Activated CD8-positive, alpha-beta memory T cell treated with anti-CD3 and anti-CD28 coated beads, Interleukin-2, amount 10 ng/mL, durations not matched to agents 7 days and 5 days (primary cell): ENCODE measurements at regions not wholly inside any gene's neighbourhood (a gene's known extent, or its start where the extent isn't known, plus 50 kb on each side); places are given as distances from the start of the nearest gene placed in this dataset.
"Not testable (repeated sequence)": the region's sequence is repeated elsewhere in the genome, so short reads cannot be mapped to it uniquely, and the experiment has no call there.

Experiments
- ATAC-seq: fragments of 150-1000 bp; cut with Tn5 transposase; one replicate; pipeline ENCODE4 v1.10.0; 2021; ENCODE audit warnings: moderate library complexity
- CTCF ChIA-PET: fragments of 350-600 bp; sonication (Branson Sonifier 250); formaldehyde crosslinking; loops from one replicate; lab custom pipeline; 2021; ENCODE audit warnings: antibody characterized with exemption; lab: Charles Lee
- DNase-seq: peaks from one replicate; pipeline ENCODE4 v3.0.0-alpha.2; 2020
- H3K27ac Mint-ChIP-seq: one replicate; pipeline ENCODE4 v1.8.0; 2021; ENCODE audit warnings: mild to moderate bottlenecking, mixed read lengths
- H3K27me3 Mint-ChIP-seq: one replicate; pipeline ENCODE4 v1.8.0; 2021; ENCODE audit warnings: mixed read lengths
- H3K36me3 Mint-ChIP-seq: one replicate; pipeline ENCODE4 v1.8.0; 2021; ENCODE audit warnings: mild to moderate bottlenecking, mixed read lengths
- H3K4me1 Mint-ChIP-seq: one replicate; pipeline ENCODE4 v1.8.0; 2021; ENCODE audit warnings: mixed read lengths
- H3K4me3 Mint-ChIP-seq: one replicate; pipeline ENCODE4 v1.8.0; 2021; ENCODE audit warnings: mild to moderate bottlenecking, moderate library complexity, mixed read lengths
- H3K9me3 Mint-ChIP-seq: one replicate; pipeline ENCODE4 v1.8.0; 2022; ENCODE audit warnings: low read depth, mixed read lengths

DNA sequence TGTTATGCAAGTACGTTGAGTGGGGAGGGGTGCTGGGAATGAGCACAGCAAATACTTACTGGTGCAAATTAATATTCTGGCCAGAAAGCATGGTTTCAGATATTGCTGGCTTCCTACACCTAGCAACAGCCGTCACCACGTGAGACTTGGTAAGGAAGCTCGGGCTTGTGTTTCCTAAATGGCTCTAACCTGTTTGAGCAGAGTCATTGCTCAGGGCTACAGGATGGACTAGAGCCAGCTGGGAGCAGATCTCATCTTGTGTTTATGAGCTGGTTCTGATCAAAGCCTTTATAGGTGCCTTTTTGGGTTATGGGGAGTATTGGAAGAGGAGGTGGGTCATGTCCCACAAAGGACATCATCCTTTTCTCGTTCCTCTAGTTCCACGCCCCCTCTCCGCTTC is 200.3 kb downstream of the BUB3 start:
- DNase-seq (no peak), ATAC-seq (no peak)
- no peak overlapping the region for H3K27ac Mint-ChIP-seq
- no peaks in the 10 kb centered on the region for H3K36me3 Mint-ChIP-seq
- H3K9me3 Mint-ChIP-seq: no peaks in the 10 kb centered on the region
- CTCF ChIA-PET: no interaction called here
- no peak overlapping the region for H3K4me3 Mint-ChIP-seq
- H3K27me3 Mint-ChIP-seq: peaks cover 8% of the 10 kb centered on the region
- H3K4me1 Mint-ChIP-seq: no peaks in the 10 kb centered on the region

DNA sequence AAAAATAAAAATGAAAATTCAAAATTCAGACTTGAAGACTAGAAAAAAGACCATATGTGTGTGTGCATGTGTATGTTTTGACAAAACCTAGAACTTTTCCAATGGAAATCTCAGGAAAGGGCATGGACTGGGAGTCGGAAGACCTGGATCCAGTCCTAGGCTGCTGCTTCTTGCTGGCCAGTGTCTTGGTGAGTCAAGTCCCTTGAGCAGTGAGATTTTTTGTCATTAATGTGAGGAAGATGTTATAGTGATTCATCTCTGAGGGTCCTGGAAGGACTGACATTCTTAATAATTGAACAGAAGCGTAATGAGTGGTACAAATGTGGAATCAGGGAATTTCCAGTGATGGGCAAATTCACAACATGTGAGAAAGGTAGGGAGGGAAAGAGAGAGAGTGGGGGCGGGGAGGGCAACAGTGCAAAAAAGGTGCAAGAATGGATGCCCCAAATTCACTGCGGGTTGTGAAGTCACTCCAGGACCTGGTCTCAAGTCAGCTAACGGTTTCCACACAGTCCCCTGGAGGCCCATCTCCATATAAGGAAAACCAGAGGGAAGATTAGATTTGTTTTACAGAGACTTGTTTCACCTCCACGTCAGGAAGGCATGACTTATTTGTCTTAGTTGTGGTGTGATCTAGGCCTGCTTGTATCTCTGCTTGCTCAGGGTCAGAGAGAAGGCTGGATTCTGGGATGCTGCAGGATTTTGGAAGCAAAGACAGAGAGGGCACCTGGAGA is 201.7 kb downstream of the BUB3 start:
- CTCF ChIA-PET: no interaction called here
- no peaks in the 10 kb centered on the region for H3K9me3 Mint-ChIP-seq
- H3K36me3 Mint-ChIP-seq: no peaks in the 10 kb centered on the region
- no peak overlapping the region for H3K27ac Mint-ChIP-seq
- no peaks in the 10 kb centered on the region for H3K4me1 Mint-ChIP-seq
- DNase-seq (no peak), ATAC-seq (no peak)
- H3K27me3 Mint-ChIP-seq: peaks cover 8% of the 10 kb centered on the region
- no peak overlapping the region for H3K4me3 Mint-ChIP-seq

DNA sequence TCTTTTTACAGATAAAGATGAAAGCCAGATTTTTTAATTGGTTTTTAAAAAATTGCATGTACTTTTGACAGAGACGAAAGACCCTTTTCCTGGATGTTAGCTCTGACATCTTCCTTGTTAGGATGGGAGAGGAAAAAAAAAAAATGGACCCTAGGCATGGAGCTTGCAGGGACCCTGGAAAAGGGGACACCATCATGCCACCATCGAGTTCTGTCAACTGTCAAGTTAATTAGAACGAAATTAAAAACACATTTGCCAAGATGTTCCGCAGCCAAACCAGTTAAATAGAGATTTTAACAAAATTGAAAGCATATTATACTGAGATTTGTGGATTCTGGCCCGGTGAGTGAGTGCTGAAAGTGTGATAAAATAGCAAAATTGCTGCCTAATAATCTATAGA is 202.6 kb downstream of the BUB3 start:
- H3K27me3 Mint-ChIP-seq: peaks cover 8% of the 10 kb centered on the region

DNA sequence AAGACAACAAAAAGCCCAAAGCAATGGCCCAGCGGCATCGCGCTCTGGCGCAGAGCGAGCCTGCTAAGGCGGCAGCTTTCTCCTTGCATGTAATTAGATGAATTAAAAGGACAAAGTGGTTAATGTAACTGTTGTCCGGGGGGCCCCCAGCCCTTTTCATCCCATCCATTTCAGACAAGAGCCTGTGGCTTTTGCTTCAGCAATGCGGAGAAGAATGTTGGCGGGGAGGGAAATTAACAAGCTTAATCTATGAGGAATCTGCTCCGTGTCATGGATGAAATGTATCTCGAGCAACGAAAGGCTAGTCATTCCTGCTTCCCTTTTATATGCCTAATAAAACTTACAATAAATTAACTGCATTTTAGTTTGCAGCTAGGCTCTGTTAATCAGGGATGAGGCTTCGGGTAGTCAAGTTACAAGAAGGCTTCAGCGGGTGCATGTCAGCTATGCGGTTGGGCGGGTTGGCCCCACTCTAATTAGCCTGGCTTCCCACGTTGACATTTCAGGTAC is 203.3 kb downstream of the BUB3 start:
- ATAC-seq: no peak
- Mint-ChIP-seq H3K27ac (no peak overlapping the region), H3K9me3 (no peaks in the 10 kb centered on the region), H3K4me3 (no peak overlapping the region), H3K27me3 (peaks cover 8% of the 10 kb centered on the region), H3K36me3 (no peaks in the 10 kb centered on the region), H3K4me1 (no peaks in the 10 kb centered on the region)
- CTCF ChIA-PET: interaction anchor here (0.6 kb wide), 1 partner anchor 416 kb away, joined by 3 read pairs; no protein-coding TSS in a partner anchor
- no peak for DNase-seq

More for the DNA sequence above, 202.6 kb downstream of the BUB3 start:
- Mint-ChIP-seq H3K9me3 (no peaks in the 10 kb centered on the region), H3K4me1 (no peaks in the 10 kb centered on the region), H3K27ac (no peak overlapping the region), H3K4me3 (no peak overlapping the region), H3K36me3 (no peaks in the 10 kb centered on the region)
- CTCF ChIA-PET: no interaction called here
- DNase-seq (no peak), ATAC-seq (no peak)

DNA sequence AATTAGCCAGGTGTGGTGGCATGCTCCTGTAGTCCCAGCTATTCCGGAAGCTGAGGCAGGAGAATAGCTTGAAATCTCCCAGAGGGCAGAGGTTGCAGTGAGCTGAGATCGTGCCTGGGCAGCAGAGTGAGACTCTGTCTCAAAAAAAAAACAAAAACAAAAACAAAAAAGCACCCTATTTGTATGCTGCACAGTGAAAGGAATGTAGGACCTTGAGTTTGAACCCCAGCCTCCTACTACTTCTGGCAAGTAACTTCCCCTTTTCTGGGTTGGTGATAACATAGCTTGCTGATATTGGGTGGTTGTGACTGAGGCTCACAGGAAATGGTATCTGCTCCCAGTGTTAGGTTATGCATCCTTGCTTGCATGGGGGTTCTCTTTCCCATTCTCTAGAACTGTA is 205.3 kb downstream of the BUB3 start:
- no peaks in the 10 kb centered on the region for H3K4me1 Mint-ChIP-seq
- no peaks in the 10 kb centered on the region for H3K36me3 Mint-ChIP-seq
- no peak for DNase-seq
- no peak overlapping the region for H3K4me3 Mint-ChIP-seq
- CTCF ChIA-PET: no interaction called here
- no peak overlapping the region for H3K27ac Mint-ChIP-seq
- H3K27me3 Mint-ChIP-seq: peaks cover 6% of the 10 kb centered on the region
- H3K9me3 Mint-ChIP-seq: no peaks in the 10 kb centered on the region
- ATAC-seq: no peak

DNA sequence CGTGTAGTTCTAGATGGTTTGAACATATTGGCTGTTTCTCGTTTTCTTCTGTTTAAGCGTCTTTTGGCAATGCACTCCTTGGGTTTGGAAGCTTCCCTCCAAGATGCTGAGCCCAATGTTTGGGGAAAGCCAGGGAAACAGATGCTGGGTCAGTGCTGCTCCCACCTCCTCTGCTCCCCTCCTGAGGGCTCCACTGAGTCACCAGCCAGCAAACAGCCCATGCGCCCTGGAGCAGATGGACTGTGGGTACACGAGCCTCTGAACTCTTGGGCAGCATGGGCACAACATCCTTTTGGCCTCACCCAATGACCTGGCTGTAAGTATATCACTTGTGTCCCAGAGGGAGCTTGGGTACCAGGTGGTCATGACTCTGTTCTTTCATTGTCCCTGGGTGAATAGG is 207.6 kb downstream of the BUB3 start:
- no peaks in the 10 kb centered on the region for H3K27me3 Mint-ChIP-seq
- ATAC-seq: no peak
- CTCF ChIA-PET: no interaction called here
- H3K4me1 Mint-ChIP-seq: no peaks in the 10 kb centered on the region
- H3K27ac Mint-ChIP-seq: no peak overlapping the region
- H3K9me3 Mint-ChIP-seq: no peaks in the 10 kb centered on the region
- DNase-seq: no peak
- H3K4me3 Mint-ChIP-seq: no peak overlapping the region
- H3K36me3 Mint-ChIP-seq: no peaks in the 10 kb centered on the region

DNA sequence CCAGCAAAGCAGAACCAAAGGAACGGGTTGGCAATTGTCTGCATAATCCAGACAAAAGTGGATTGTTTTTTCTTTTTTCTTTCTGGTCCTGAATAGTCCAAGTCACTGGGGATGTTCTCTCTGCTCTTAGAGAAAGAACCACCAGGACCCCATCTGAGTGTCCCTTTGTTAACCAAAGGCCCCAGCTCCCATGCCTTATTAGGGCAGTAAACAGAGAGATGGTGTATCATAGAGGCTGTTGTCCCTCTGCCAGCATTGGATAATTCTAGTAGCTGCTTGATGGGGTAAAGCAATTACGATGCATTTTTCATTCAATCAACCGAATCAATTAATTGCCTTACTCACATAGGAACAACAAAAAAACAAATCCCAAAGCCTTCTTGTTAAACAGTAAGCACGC is 213.0 kb downstream of the BUB3 start:
- DNase-seq (no peak), ATAC-seq (no peak)
- H3K4me3 Mint-ChIP-seq: no peak overlapping the region
- peaks cover under 1% of the 10 kb centered on the region for H3K9me3 Mint-ChIP-seq
- no peak overlapping the region for H3K27ac Mint-ChIP-seq
- CTCF ChIA-PET: no interaction called here
- no peaks in the 10 kb centered on the region for H3K36me3 Mint-ChIP-seq
- H3K4me1 Mint-ChIP-seq: no peaks in the 10 kb centered on the region
- no peaks in the 10 kb centered on the region for H3K27me3 Mint-ChIP-seq

DNA sequence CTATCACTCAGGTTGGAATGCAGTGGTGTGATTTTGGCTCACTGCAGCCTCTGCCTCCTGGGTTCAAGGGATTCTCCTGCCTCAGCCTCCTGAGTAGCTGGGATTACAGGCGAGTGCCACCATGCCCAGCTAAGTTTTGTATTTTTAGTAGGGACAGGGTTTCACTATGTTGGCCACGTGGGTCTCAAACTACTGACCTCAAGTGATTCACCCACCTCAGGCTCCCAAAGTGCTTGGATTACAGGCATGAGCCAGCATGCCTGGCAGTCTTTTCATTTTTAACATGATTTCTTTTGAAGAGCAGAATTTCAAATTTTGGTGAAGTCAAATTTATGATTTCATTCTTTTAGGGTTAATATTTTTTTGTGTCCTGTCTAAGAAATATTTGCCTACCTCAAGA is 217.4 kb downstream of the BUB3 start:
- H3K36me3 Mint-ChIP-seq, H3K27me3 Mint-ChIP-seq, H3K9me3 Mint-ChIP-seq, ATAC-seq, H3K4me3 Mint-ChIP-seq, H3K4me1 Mint-ChIP-seq, DNase-seq, H3K27ac Mint-ChIP-seq: not testable (repeated sequence)
- CTCF ChIA-PET: interaction anchor here (0.7 kb wide), 1 partner anchor 331 kb away, joined by 3 read pairs; no protein-coding TSS in a partner anchor

DNA sequence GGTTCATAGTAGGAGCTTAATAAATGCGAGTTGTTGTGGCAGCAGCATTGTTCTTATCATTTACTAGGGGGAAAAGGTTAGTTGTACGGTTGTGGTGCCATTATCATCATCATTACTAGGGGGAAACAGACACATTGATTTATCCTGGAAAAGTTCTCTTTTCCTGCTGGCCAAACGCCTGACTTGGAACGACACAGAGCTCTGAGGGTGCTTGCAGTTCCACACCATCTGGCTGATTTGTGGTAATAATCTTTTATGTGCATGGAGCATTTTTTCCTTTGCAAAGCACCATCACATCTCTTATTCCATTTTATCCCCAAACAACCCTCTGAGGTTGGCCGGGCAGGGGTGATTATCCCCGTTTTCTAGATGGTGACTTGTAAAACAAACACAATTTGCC is 219.4 kb downstream of the BUB3 start:
- DNase-seq: no peak
- CTCF ChIA-PET: no interaction called here
- ATAC-seq: no peak
- H3K27me3 Mint-ChIP-seq: no peaks in the 10 kb centered on the region
- H3K27ac Mint-ChIP-seq: no peak overlapping the region
- no peaks in the 10 kb centered on the region for H3K36me3 Mint-ChIP-seq
- H3K4me1 Mint-ChIP-seq: no peaks in the 10 kb centered on the region
- no peak overlapping the region for H3K4me3 Mint-ChIP-seq
- peaks cover 4% of the 10 kb centered on the region for H3K9me3 Mint-ChIP-seq

DNA sequence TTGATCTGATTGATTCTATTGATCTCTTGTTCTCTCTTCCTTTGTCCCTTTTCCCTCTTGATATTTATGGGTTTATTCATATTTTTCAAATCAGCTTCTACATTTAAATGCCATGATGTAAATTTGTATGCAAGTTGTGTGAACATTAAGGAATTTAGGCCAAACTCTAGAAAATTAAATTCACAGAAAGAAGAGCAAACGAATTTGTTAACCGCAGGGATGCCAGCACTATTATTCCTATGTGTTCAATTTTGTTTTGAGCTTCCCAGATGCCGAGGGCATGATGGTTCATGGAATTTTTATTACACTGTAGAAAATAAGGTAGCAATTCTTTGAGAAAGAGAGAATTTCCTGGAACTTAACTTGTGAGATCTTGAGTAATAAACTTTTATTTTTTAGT is 220.9 kb downstream of the BUB3 start:
- Mint-ChIP-seq H3K9me3 (peaks cover 4% of the 10 kb centered on the region), H3K27me3 (no peaks in the 10 kb centered on the region), H3K36me3 (no peaks in the 10 kb centered on the region), H3K4me1 (no peaks in the 10 kb centered on the region), H3K4me3 (no peak overlapping the region), H3K27ac (no peak overlapping the region)
- CTCF ChIA-PET: no interaction called here
- ATAC-seq (no peak), DNase-seq (no peak)

DNA sequence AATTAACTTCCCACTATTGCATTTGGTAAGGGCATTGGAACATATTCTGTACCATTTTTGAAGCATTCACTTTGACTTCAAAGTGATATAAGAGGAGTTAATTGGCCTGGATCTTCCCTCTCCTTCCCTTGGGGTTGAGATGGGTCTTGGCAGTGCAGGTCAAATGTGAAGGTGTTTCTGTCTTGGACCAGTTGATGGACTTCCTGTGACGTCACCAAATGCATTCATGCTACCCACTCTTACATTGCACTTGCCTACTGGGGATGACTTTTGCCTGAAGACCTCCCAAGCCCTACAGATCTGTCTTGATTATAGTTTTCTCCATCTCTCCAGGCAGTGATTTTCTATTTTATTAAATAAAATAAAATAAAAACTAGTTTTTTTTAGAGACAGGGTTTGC is 221.5 kb downstream of the BUB3 start:
- no peaks in the 10 kb centered on the region for H3K36me3 Mint-ChIP-seq
- no peak overlapping the region for H3K27ac Mint-ChIP-seq
- ATAC-seq (no peak), DNase-seq (no peak)
- CTCF ChIA-PET: no interaction called here
- no peak overlapping the region for H3K4me3 Mint-ChIP-seq
- no peaks in the 10 kb centered on the region for H3K27me3 Mint-ChIP-seq
- H3K9me3 Mint-ChIP-seq: peaks cover 4% of the 10 kb centered on the region
- no peaks in the 10 kb centered on the region for H3K4me1 Mint-ChIP-seq

DNA sequence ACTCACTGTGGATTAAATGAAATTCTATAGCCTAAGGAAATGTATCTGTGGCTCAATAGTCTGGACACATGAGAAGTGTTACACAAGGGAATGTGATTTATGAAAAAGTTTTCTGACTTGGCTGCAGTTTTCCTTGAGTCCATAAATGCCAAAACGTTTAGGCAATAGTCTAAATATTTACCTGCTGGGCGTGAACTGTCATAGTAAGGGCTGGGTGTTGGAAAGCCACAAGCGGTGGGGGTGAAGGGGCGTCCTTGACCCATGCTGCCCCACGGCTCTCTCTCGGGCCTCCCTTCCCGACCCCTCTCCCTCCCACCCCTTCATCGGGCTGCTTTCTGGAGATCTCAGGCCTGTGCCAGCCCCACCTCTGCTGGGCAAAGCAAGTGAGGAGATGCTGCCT is 223.7 kb downstream of the BUB3 start:
- no peak overlapping the region for H3K4me3 Mint-ChIP-seq
- no peaks in the 10 kb centered on the region for H3K27me3 Mint-ChIP-seq
- CTCF ChIA-PET: no interaction called here
- H3K27ac Mint-ChIP-seq: no peak overlapping the region
- ATAC-seq: no peak
- no peaks in the 10 kb centered on the region for H3K9me3 Mint-ChIP-seq
- DNase-seq: no peak
- no peaks in the 10 kb centered on the region for H3K4me1 Mint-ChIP-seq
- H3K36me3 Mint-ChIP-seq: no peaks in the 10 kb centered on the region

DNA sequence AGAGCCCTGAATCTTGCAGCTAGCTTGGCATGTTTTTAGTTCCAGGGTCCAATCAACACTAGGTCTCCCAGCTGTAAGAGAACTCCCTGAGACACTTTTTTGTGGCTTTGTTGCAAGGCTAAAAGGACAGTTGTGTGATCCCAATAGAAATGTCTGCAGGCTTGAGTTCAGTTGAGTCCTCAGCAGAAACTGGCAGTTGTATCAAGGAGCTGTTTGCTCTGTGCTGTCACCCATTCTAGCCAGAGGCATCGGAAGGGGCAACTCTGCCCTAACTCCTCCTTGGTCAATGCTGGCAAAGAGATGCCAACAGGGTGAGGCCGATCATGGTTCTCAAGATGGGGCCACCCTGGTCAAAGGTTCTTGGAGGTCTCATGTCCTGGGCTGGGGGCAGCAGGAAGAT is 224.1 kb downstream of the BUB3 start:
- Mint-ChIP-seq H3K4me3 (no peak overlapping the region), H3K4me1 (no peaks in the 10 kb centered on the region), H3K27me3 (no peaks in the 10 kb centered on the region), H3K27ac (no peak overlapping the region), H3K9me3 (no peaks in the 10 kb centered on the region), H3K36me3 (no peaks in the 10 kb centered on the region)
- no peak for ATAC-seq
- DNase-seq: no peak
- CTCF ChIA-PET: no interaction called here

DNA sequence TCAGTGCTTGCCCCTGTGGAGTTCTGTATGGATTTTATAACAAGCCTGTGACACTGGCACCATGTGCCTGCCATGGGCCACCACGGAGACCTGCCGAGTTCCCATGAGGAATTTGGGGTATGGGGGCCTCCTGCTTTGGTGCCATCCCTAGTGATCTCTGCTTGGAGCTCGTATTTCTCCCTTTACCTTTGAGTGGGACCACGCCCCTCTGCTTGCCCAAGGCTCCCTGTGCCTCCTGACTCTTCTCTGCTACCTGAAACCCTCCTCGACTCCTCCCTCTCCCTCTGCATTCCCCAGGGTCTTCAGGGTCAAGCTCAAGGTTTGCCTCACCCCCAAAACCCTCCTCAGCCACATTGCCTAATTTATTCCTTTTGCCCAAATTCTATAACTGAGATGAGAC is 225.0 kb downstream of the BUB3 start:
- no peak for ATAC-seq
- CTCF ChIA-PET: interaction anchor here (2.2 kb wide), 1 partner anchor 335 kb away, joined by 8 read pairs; no protein-coding TSS in a partner anchor
- no peaks in the 10 kb centered on the region for H3K9me3 Mint-ChIP-seq
- H3K4me1 Mint-ChIP-seq: no peaks in the 10 kb centered on the region
- H3K27me3 Mint-ChIP-seq: no peaks in the 10 kb centered on the region
- H3K27ac Mint-ChIP-seq: no peak overlapping the region
- H3K4me3 Mint-ChIP-seq: no peak overlapping the region
- H3K36me3 Mint-ChIP-seq: no peaks in the 10 kb centered on the region
- no peak for DNase-seq
